ENCODE measurements at regions not wholly inside any gene's neighbourhood (a gene's known extent, or its start where the extent isn't known, plus 50 kb on each side); places are given as distances from the start of the nearest gene placed in this dataset.
A peak's percentile ranks its signal among the peaks of the same experiment; 100 is the strongest.

GRCh38 chr6:139927236-139927635, 552.8 kb upstream of the CITED2 start:
- Histone ChIP-seq H3K9me3 (ENCODE audit: control insufficient read depth in 5 of 5, low read length in 5 of 5) (no peaks in the 10 kb centered on the region), H3K27me3 (ENCODE audit: control insufficient read depth in 5 of 5, insufficient read depth in 4 of 5, low read length in 5 of 5) (no peaks in the 10 kb centered on the region), H3K9ac (ENCODE audit: low read length in 5 of 5) (no peak overlapping the region), H3K4me3 (ENCODE audit: low read depth in 1 of 5, low read length in 5 of 5) (no peak overlapping the region), H3K4me1 (ENCODE audit: control insufficient read depth in 5 of 5, insufficient read depth in 5 of 5, low read length in 5 of 5) (peaks cover 0 to 12% (median 10%) of the 10 kb centered on the region in 5 donors), H3K27ac (ENCODE audit: low read depth, low read length) (no peak overlapping the region), H3K36me3 (ENCODE audit: control insufficient read depth in 5 of 5, insufficient read depth in 5 of 5, low read length in 5 of 5) (no peaks in the 10 kb centered on the region)

- Histone ChIP-seq H3K27ac (ENCODE audit: low read depth, low read length) (no peak overlapping the region), H3K4me3 (ENCODE audit: low read depth in 1 of 5, low read length in 5 of 5) (no peak overlapping the region), H3K4me1 (ENCODE audit: control insufficient read depth in 5 of 5, insufficient read depth in 5 of 5, low read length in 5 of 5) (peaks cover 0 to 12% (median 10%) of the 10 kb centered on the region in 5 donors), H3K9ac (ENCODE audit: low read length in 5 of 5) (no peak overlapping the region), H3K27me3 (ENCODE audit: control insufficient read depth in 5 of 5, insufficient read depth in 4 of 5, low read length in 5 of 5) (no peaks in the 10 kb centered on the region), H3K36me3 (ENCODE audit: control insufficient read depth in 5 of 5, insufficient read depth in 5 of 5, low read length in 5 of 5) (no peaks in the 10 kb centered on the region), H3K9me3 (ENCODE audit: control insufficient read depth in 5 of 5, low read length in 5 of 5) (no peaks in the 10 kb centered on the region)
Observed at GRCh38 chr6:139926711-139927110, 552.3 kb upstream of the CITED2 start.

GRCh38 chr6:139925894-139926641, 551.6 kb upstream of the CITED2 start:
- no peak overlapping the region for H3K9ac ChIP-seq (ENCODE audit: low read length in 5 of 5)
- no peaks in the 10 kb centered on the region for H3K27me3 ChIP-seq (ENCODE audit: control insufficient read depth in 5 of 5, insufficient read depth in 4 of 5, low read length in 5 of 5)
- no peak overlapping the region for H3K27ac ChIP-seq (ENCODE audit: low read depth, low read length)
- no peaks in the 10 kb centered on the region for H3K36me3 ChIP-seq (ENCODE audit: control insufficient read depth in 5 of 5, insufficient read depth in 5 of 5, low read length in 5 of 5)
- no peaks in the 10 kb centered on the region for H3K9me3 ChIP-seq (ENCODE audit: control insufficient read depth in 5 of 5, low read length in 5 of 5)
- peaks cover 0 to 12% (median 10%) of the 10 kb centered on the region in 5 donors for H3K4me1 ChIP-seq (ENCODE audit: control insufficient read depth in 5 of 5, insufficient read depth in 5 of 5, low read length in 5 of 5)
- peak overlapping the region in 1 of 5 donors; percentile 42 for H3K4me3 ChIP-seq (ENCODE audit: low read depth in 1 of 5, low read length in 5 of 5)

GRCh38 chr6:139923964-139924475, 549.6 kb upstream of the CITED2 start:
- Histone ChIP-seq H3K4me3 (ENCODE audit: low read depth in 1 of 5, low read length in 5 of 5) (no peak overlapping the region), H3K27ac (ENCODE audit: low read depth, low read length) (no peak overlapping the region), H3K9ac (ENCODE audit: low read length in 5 of 5) (no peak overlapping the region), H3K9me3 (ENCODE audit: control insufficient read depth in 5 of 5, low read length in 5 of 5) (no peaks in the 10 kb centered on the region), H3K27me3 (ENCODE audit: control insufficient read depth in 5 of 5, insufficient read depth in 4 of 5, low read length in 5 of 5) (no peaks in the 10 kb centered on the region), H3K36me3 (ENCODE audit: control insufficient read depth in 5 of 5, insufficient read depth in 5 of 5, low read length in 5 of 5) (no peaks in the 10 kb centered on the region), H3K4me1 (ENCODE audit: control insufficient read depth in 5 of 5, insufficient read depth in 5 of 5, low read length in 5 of 5) (peaks cover 0 to 15% (median 12%) of the 10 kb centered on the region in 5 donors)

- no peak overlapping the region for H3K9ac ChIP-seq (ENCODE audit: low read length in 5 of 5)
- no peaks in the 10 kb centered on the region for H3K27me3 ChIP-seq (ENCODE audit: control insufficient read depth in 5 of 5, insufficient read depth in 4 of 5, low read length in 5 of 5)
- no peaks in the 10 kb centered on the region for H3K36me3 ChIP-seq (ENCODE audit: control insufficient read depth in 5 of 5, insufficient read depth in 5 of 5, low read length in 5 of 5)
- no peaks in the 10 kb centered on the region for H3K9me3 ChIP-seq (ENCODE audit: control insufficient read depth in 5 of 5, low read length in 5 of 5)
- H3K27ac ChIP-seq (ENCODE audit: low read depth, low read length): no peak overlapping the region
- H3K4me1 ChIP-seq (ENCODE audit: control insufficient read depth in 5 of 5, insufficient read depth in 5 of 5, low read length in 5 of 5): peaks cover 0 to 15% (median 12%) of the 10 kb centered on the region in 5 donors
- H3K4me3 ChIP-seq (ENCODE audit: low read depth in 1 of 5, low read length in 5 of 5): no peak overlapping the region
Observed at GRCh38 chr6:139922236-139922635, 547.8 kb upstream of the CITED2 start.

GRCh38 chr6:139920776-139921100, 546.3 kb upstream of the CITED2 start:
- H3K9ac ChIP-seq (ENCODE audit: low read length in 5 of 5): no peak overlapping the region
- H3K27ac ChIP-seq (ENCODE audit: low read depth, low read length): no peak overlapping the region

GRCh38 chr6:139920027-139920775, 545.8 kb upstream of the CITED2 start:
- peak overlapping the region in 1 of 5 donors; percentile 30 for H3K4me3 ChIP-seq (ENCODE audit: low read depth in 1 of 5, low read length in 5 of 5)
- H3K4me1 ChIP-seq (ENCODE audit: control insufficient read depth in 5 of 5, insufficient read depth in 5 of 5, low read length in 5 of 5): peaks cover 0 to 5% (median 0%) of the 10 kb centered on the region in 5 donors
- no peaks in the 10 kb centered on the region for H3K27me3 ChIP-seq (ENCODE audit: control insufficient read depth in 5 of 5, insufficient read depth in 4 of 5, low read length in 5 of 5)
- H3K9ac ChIP-seq (ENCODE audit: low read length in 5 of 5): no peak overlapping the region
- no peaks in the 10 kb centered on the region for H3K36me3 ChIP-seq (ENCODE audit: control insufficient read depth in 5 of 5, insufficient read depth in 5 of 5, low read length in 5 of 5)
- no peaks in the 10 kb centered on the region for H3K9me3 ChIP-seq (ENCODE audit: control insufficient read depth in 5 of 5, low read length in 5 of 5)
- no peak overlapping the region for H3K27ac ChIP-seq (ENCODE audit: low read depth, low read length)

More at GRCh38 chr6:139920776-139921100, 546.3 kb upstream of the CITED2 start:
- Histone ChIP-seq H3K4me3 (ENCODE audit: low read depth in 1 of 5, low read length in 5 of 5) (no peak overlapping the region), H3K27me3 (ENCODE audit: control insufficient read depth in 5 of 5, insufficient read depth in 4 of 5, low read length in 5 of 5) (no peaks in the 10 kb centered on the region), H3K36me3 (ENCODE audit: control insufficient read depth in 5 of 5, insufficient read depth in 5 of 5, low read length in 5 of 5) (no peaks in the 10 kb centered on the region), H3K9me3 (ENCODE audit: control insufficient read depth in 5 of 5, low read length in 5 of 5) (no peaks in the 10 kb centered on the region), H3K4me1 (ENCODE audit: control insufficient read depth in 5 of 5, insufficient read depth in 5 of 5, low read length in 5 of 5) (peaks cover 0 to 6% (median 1%) of the 10 kb centered on the region in 5 donors)

GRCh38 chr6:139919107-139920026, 544.9 kb upstream of the CITED2 start:
- Histone ChIP-seq H3K9me3 (ENCODE audit: control insufficient read depth in 5 of 5, low read length in 5 of 5) (no peaks in the 10 kb centered on the region), H3K9ac (ENCODE audit: low read length in 5 of 5) (no peak overlapping the region), H3K27me3 (ENCODE audit: control insufficient read depth in 5 of 5, insufficient read depth in 4 of 5, low read length in 5 of 5) (no peaks in the 10 kb centered on the region), H3K4me1 (ENCODE audit: control insufficient read depth in 5 of 5, insufficient read depth in 5 of 5, low read length in 5 of 5) (peaks cover 0 to 5% (median 0%) of the 10 kb centered on the region in 5 donors), H3K4me3 (ENCODE audit: low read depth in 1 of 5, low read length in 5 of 5) (peak overlapping the region in 1 of 5 donors; percentile 30), H3K27ac (ENCODE audit: low read depth, low read length) (no peak overlapping the region), H3K36me3 (ENCODE audit: control insufficient read depth in 5 of 5, insufficient read depth in 5 of 5, low read length in 5 of 5) (no peaks in the 10 kb centered on the region)

GRCh38 chr6:139917951-139918630, 543.6 kb upstream of the CITED2 start:
- no peak overlapping the region for H3K4me3 ChIP-seq (ENCODE audit: low read depth in 1 of 5, low read length in 5 of 5)
- no peak overlapping the region for H3K27ac ChIP-seq (ENCODE audit: low read depth, low read length)
- H3K36me3 ChIP-seq (ENCODE audit: control insufficient read depth in 5 of 5, insufficient read depth in 5 of 5, low read length in 5 of 5): no peaks in the 10 kb centered on the region
- peaks cover 0 to 5% (median 0%) of the 10 kb centered on the region in 5 donors for H3K4me1 ChIP-seq (ENCODE audit: control insufficient read depth in 5 of 5, insufficient read depth in 5 of 5, low read length in 5 of 5)
- H3K9ac ChIP-seq (ENCODE audit: low read length in 5 of 5): no peak overlapping the region
- H3K27me3 ChIP-seq (ENCODE audit: control insufficient read depth in 5 of 5, insufficient read depth in 4 of 5, low read length in 5 of 5): no peaks in the 10 kb centered on the region
- H3K9me3 ChIP-seq (ENCODE audit: control insufficient read depth in 5 of 5, low read length in 5 of 5): no peaks in the 10 kb centered on the region
